BLaER1 treated with 17β-estradiol and CSF1 and Interleukin-3, amounts not matched to agents 10 nM and 100 nM (cell line): ENCODE measurements at regions not wholly inside any gene's neighbourhood (a gene's known extent, or its start where the extent isn't known, plus 50 kb on each side); places are given as distances from the start of the nearest gene placed in this dataset.
A peak's percentile ranks its signal among the peaks of the same experiment; 100 is the strongest.

Source experiments
- H3K27ac ChIP-seq, 11 experiments: shearing (Covaris generic); formaldehyde crosslinking; 2 replicates each; pipeline ENCODE4 v1.8.1; 2022
- H3K27me3 ChIP-seq, 11 experiments: shearing (Covaris generic); formaldehyde crosslinking; 2 replicates each; pipeline ENCODE4 v1.8.1; 2022
- H3K36me3 ChIP-seq, 11 experiments: shearing (Covaris generic); formaldehyde crosslinking; 2 replicates each; pipeline ENCODE4 v1.8.1; 2022
- H3K4me1 ChIP-seq, 10 experiments: shearing (Covaris generic); formaldehyde crosslinking; 2 replicates each; pipeline ENCODE4 v1.8.1; 2022
- H3K4me2 ChIP-seq, 11 experiments: shearing (Covaris generic); formaldehyde crosslinking; 2 replicates each; pipeline ENCODE4 v1.8.1; 2022
- H3K4me3 ChIP-seq, 10 experiments: shearing (Covaris generic); formaldehyde crosslinking; 2 replicates each; pipeline ENCODE4 v1.8.1; 2022
- H3K9ac ChIP-seq, 11 experiments: shearing (Covaris generic); formaldehyde crosslinking; 2 replicates each; pipeline ENCODE4 v1.8.1; 2022
- H3K9me3 ChIP-seq, 11 experiments: shearing (Covaris generic); formaldehyde crosslinking; replicated peaks in 1 of 11; 2 replicates each; pipeline ENCODE4 v1.8.1; 2022
- H4K20me1 ChIP-seq, 11 experiments: shearing (Covaris generic); formaldehyde crosslinking; 2 replicates each; pipeline ENCODE4 v1.8.1; 2022
- Cebpa-rat ChIP-seq, 11 experiments: shearing (Covaris generic); IDR thresholded peaks; 2 replicates each; pipeline ENCODE4 v1.8.1; 2022

DNA sequence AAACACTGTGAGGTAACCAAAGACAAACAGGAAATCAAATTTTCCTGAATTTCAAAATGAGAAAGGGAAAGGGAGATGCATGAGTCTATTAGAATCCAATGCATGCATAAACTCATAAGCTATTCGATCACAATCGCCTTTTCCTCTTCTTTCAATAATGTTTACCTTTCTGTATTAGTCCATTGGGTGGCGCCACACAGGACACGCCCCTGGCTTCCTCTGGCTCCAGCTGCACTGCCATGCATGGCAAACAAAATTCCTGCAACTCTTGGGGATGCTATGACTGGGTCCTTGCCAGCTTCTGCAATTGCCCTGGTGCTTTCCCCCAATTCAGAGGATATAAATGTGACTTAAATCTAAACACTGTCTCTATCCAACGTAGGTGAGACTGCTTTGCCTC lies 424.5 kb upstream of the PCDH7 start:
- Histone ChIP-seq H3K27me3 (no peaks in the 10 kb centered on the region), H3K9me3 (no peaks in the 10 kb centered on the region), H3K4me3 (no peak overlapping the region), H3K36me3 (no peaks in the 10 kb centered on the region), H3K9ac (no peak overlapping the region), H3K4me1 (no peaks in the 10 kb centered on the region), H4K20me1 (no peaks in the 10 kb centered on the region), H3K4me2 (no peak overlapping the region), H3K27ac (no peak overlapping the region)
- TF ChIP-seq Cebpa-rat (IDR thresholded peaks at IDR 0.05): no peak

DNA sequence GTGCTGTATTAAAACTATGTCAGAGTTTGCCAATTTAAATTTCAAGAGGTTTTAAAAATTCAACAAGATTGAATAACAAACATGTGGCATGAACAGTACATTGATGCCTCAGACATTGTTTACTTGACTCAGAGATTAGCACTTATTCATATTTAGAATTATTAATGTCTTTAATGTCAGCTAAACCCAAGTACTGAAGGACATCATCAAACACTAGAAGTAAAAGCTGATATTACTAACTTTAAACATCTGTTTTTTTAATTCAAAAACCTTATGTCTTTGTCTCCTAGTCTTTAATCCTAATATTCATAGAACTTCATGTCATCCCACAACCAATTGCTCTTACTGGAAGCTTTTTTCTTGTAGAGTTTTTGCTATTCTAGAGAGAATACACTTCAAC lies 406.2 kb upstream of the PCDH7 start:
- no peak for TF ChIP-seq Cebpa-rat (IDR thresholded peaks at IDR 0.05)

DNA sequence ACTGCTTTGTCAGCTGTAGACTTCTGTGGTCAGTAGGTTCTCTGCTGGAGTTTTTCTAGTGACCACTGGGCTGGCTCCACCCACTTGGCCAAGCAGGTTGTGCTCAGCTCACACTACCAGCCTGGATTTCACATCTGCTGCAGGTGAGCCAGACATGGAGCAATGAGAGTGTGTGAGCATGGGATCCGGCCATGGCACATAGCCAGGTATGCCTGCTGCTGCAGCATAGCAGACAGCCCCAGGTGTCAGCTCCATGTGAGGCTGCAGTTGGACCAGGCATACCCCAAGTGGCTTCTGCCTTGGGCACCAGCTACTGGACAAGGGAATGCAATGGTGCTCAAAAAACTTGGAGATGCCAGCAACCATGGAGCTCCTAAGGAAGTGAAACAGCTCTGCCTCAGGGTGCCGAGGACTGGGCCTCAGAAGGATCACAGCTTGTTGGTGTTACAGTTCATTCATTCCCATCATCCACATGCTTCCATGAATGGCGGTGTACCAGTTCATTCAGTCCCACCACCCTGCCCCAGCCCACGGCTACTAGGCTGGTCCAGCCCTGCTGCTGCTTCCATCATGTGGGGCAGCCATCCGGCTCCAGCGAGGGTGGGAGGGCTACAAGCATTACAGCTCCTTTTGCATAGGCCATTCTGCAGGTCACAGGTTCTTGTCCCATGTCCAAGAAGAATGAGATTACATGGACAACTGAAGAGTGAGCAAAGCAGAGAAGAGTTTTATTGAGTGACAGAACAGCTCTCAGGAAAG lies 389.1 kb upstream of the PCDH7 start:
- Histone ChIP-seq H3K27me3 (no peaks in the 10 kb centered on the region), H3K4me3 (no peak overlapping the region), H3K9me3 (peaks cover 12 to 25% (median 15%) of the 10 kb centered on the region in 11 experiments), H4K20me1 (no peaks in the 10 kb centered on the region), H3K27ac (no peak overlapping the region), H3K4me2 (no peak overlapping the region), H3K4me1 (no peaks in the 10 kb centered on the region), H3K9ac (no peak overlapping the region), H3K36me3 (no peaks in the 10 kb centered on the region)
- TF ChIP-seq Cebpa-rat (IDR thresholded peaks at IDR 0.05): no peak

More for the DNA sequence above, 406.2 kb upstream of the PCDH7 start:
- peaks cover 0 to 24% (median 0%) of the 10 kb centered on the region in 10 experiments; a peak in 6 of 20 replicates for H3K4me1 ChIP-seq
- H3K9ac ChIP-seq: no peak overlapping the region
- H4K20me1 ChIP-seq: no peaks in the 10 kb centered on the region
- no peaks in the 10 kb centered on the region for H3K36me3 ChIP-seq
- peak overlapping the region in 3 of 11 experiments; percentile 4 to 53 (median 23); a peak in 4 of 22 replicates for H3K4me2 ChIP-seq
- 0 out of 22 replicates have a peak, but pooled peaks cover 0 to 5% (median 0%) of the 10 kb centered on the region in 11 experiments for H3K9me3 ChIP-seq
- H3K27me3 ChIP-seq: no peaks in the 10 kb centered on the region
- H3K4me3 ChIP-seq: no peak overlapping the region
- H3K27ac ChIP-seq: peak overlapping the region in 5 of 11 experiments; percentile 22 to 78 (median 74); a peak in 8 of 22 replicates

DNA sequence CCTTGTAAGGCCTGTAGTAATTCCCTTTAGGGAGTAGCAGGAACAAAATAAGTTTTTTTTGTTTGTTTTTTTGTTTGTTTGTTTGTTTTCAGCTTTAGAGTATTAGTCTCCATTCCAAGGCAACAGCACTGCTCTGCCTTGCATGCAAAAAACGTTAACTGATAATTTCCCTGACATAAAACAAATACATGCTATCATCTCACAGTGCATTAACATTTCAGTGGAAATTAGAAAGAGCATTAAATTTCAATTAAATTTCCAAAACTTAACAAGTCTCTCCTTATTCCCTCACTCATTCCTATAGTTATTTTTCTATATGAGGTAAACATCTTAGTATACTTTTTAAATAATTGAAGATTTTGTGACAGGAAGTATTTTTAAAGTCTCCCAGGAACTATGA lies 378.4 kb upstream of the PCDH7 start:
- Histone ChIP-seq H4K20me1 (no peaks in the 10 kb centered on the region), H3K4me3 (no peak overlapping the region), H3K9me3 (no peaks in the 10 kb centered on the region), H3K27ac (no peak overlapping the region), H3K27me3 (no peaks in the 10 kb centered on the region), H3K4me1 (no peaks in the 10 kb centered on the region), H3K4me2 (no peak overlapping the region), H3K36me3 (no peaks in the 10 kb centered on the region), H3K9ac (no peak overlapping the region)
- no peak for TF ChIP-seq Cebpa-rat (IDR thresholded peaks at IDR 0.05)

DNA sequence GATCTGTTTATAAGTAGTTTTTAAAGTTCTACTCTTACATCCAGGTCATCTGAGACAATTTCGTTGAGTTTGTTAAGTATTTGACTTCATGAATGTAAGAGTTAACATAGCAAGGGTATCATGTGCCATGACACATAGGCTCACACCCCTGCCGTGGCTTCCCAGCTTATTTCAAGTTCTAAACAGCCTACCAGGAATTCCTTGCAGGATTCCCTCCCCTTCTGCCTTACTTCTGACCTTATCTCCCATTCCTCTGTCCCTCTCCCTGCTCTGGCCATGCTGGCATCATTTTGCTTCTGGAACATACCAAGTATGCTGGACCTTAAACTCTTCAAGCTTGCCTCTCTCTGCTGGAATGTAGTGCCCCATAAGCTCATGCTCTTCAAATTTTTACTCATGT lies 369.9 kb upstream of the PCDH7 start:
- no peak overlapping the region for H3K27ac ChIP-seq
- H3K4me3 ChIP-seq: no peak overlapping the region
- H3K4me1 ChIP-seq: no peaks in the 10 kb centered on the region
- no peak for TF ChIP-seq Cebpa-rat (IDR thresholded peaks at IDR 0.05)
- no peaks in the 10 kb centered on the region for H4K20me1 ChIP-seq
- no peak overlapping the region for H3K4me2 ChIP-seq
- H3K36me3 ChIP-seq: no peaks in the 10 kb centered on the region
- no peaks in the 10 kb centered on the region for H3K9me3 ChIP-seq
- no peak overlapping the region for H3K9ac ChIP-seq
- no peaks in the 10 kb centered on the region for H3K27me3 ChIP-seq

DNA sequence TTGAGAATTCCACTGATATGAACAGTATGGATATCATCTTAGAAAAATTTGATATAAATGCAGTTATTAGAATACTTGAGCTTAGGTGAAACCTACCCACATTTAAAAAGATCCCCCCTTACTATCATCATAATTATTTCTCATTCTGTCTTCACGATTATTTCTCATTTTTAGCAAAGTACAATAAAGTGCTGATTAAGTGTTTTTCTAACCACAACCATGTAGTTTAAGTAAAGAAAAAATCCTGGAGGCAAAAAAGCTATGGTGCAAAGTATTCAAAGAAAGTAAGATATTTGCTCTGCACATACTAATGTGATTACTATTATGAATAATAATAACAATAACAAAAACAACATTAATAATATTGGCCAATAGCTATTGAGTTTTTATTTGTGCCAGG lies 365.6 kb upstream of the PCDH7 start:
- TF ChIP-seq Cebpa-rat (IDR thresholded peaks at IDR 0.05): no peak
- Histone ChIP-seq H3K4me2 (no peak overlapping the region), H3K9me3 (no peaks in the 10 kb centered on the region), H3K4me1 (no peaks in the 10 kb centered on the region), H3K36me3 (no peaks in the 10 kb centered on the region), H3K9ac (no peak overlapping the region), H3K27me3 (no peaks in the 10 kb centered on the region), H4K20me1 (no peaks in the 10 kb centered on the region), H3K27ac (no peak overlapping the region), H3K4me3 (no peak overlapping the region)

DNA sequence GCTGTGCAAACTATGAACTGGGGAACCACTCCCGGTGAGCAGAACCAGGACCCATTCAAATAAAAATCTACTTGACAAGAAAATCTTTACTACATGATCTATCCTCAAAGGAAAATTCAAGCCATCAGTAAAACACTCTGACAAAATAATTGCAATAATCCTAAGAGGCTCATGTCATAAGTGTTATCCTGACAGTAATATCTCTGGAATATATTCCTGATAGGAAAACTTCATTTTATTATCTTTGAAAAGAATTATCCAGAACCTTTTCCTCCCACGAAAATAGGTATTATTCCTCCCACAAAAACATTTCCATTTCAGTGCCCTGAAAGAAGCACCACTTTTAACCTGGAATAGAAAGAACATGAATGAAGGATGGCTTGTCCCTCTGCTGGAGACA lies 357.7 kb upstream of the PCDH7 start:
- Histone ChIP-seq H3K36me3 (no peaks in the 10 kb centered on the region), H3K9ac (no peak overlapping the region), H3K9me3 (peaks cover 0 to 4% (median 0%) of the 10 kb centered on the region in 11 experiments; a peak in 1 of 22 replicates), H3K27me3 (no peaks in the 10 kb centered on the region), H3K4me3 (no peak overlapping the region), H3K4me1 (no peaks in the 10 kb centered on the region), H3K27ac (no peak overlapping the region), H4K20me1 (no peaks in the 10 kb centered on the region), H3K4me2 (no peak overlapping the region)
- no peak for TF ChIP-seq Cebpa-rat (IDR thresholded peaks at IDR 0.05)

DNA sequence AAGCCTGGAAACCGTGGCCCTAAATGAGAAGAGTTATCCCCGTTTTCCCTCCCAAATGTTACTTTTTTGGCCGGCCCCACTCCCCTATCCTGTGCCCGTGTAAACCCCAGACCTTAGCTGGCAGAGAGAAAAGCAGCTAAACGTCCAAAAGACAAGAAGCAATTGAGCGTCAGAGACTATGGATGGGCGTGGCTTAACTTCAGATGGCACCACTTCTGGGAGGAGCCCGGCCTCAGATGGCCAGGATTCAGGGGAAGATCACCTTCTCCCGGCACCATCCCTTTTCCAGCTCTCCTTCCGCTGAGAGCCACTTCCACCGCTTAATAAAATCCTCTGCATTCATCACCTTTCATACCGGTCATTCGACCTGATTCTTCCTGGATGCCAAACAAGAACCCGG lies 350.1 kb upstream of the PCDH7 start:
- TF ChIP-seq Cebpa-rat (IDR thresholded peaks at IDR 0.05): no peak
- no peaks in the 10 kb centered on the region for H3K27me3 ChIP-seq
- no peaks in the 10 kb centered on the region for H3K4me1 ChIP-seq
- no peak overlapping the region for H3K4me2 ChIP-seq
- no peak overlapping the region for H3K9ac ChIP-seq
- no peaks in the 10 kb centered on the region for H4K20me1 ChIP-seq
- no peaks in the 10 kb centered on the region for H3K36me3 ChIP-seq
- no peaks in the 10 kb centered on the region for H3K9me3 ChIP-seq
- no peak overlapping the region for H3K4me3 ChIP-seq
- no peak overlapping the region for H3K27ac ChIP-seq

DNA sequence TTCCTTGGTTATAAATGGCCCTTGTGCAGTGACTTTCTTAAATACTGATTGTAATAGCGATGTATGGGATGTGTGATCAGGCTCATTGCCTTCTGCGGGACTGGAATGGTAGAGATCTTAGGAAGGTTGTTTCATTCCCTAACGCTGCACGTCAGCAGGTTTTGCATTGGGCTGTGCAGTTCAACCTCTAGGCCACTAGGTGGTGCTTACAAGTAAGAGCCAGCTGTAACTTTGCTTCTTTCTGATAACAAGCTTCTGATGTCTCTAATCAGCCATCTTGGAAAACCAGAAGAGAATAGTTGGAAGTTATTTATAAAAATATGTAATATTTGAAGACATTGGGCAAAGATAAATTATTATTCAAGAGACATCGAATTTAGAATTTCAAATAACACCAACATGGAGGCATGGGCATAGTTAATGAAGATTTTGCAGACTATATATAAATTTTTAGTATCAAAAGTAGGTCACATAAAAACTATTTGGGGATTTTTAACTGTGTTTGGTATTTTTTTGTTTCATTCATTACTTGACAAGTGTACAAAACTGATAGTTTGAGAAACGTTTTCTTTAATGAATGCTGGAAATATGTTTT lies 339.7 kb upstream of the PCDH7 start:
- peaks cover 0 to 9% (median 0%) of the 10 kb centered on the region in 10 experiments; a peak in 6 of 20 replicates for H3K4me1 ChIP-seq
- no peak overlapping the region for H3K27ac ChIP-seq
- no peak overlapping the region for H3K4me3 ChIP-seq
- TF ChIP-seq Cebpa-rat (IDR thresholded peaks at IDR 0.05): no peak
- H3K9ac ChIP-seq: no peak overlapping the region
- no peaks in the 10 kb centered on the region for H4K20me1 ChIP-seq
- no peaks in the 10 kb centered on the region for H3K27me3 ChIP-seq
- H3K4me2 ChIP-seq: no peak overlapping the region
- H3K9me3 ChIP-seq: no peaks in the 10 kb centered on the region
- H3K36me3 ChIP-seq: no peaks in the 10 kb centered on the region

DNA sequence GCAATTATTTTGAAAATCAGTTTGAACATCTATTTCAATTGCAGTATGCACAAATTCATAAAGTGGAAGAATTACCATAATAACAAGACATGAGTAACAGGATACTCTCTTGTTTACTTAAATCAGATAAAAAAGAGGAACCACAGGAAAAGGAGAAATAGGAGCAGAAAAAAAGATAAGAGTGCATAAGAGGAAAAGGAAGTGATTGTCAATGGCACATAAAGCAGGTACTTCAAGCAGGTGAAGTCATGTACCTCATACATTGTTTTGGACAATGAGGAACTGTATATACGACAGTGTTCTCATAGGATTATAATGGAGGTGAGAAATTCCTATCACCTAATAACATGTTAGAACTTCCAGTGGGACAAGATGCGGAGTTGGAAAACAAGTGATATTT lies 334.5 kb upstream of the PCDH7 start:
- Histone ChIP-seq H3K36me3 (no peaks in the 10 kb centered on the region), H3K9ac (no peak overlapping the region), H3K27me3 (no peaks in the 10 kb centered on the region), H4K20me1 (no peaks in the 10 kb centered on the region), H3K4me3 (no peak overlapping the region), H3K4me2 (peak overlapping the region in 2 of 11 experiments; percentile 40 to 46; a peak in 3 of 22 replicates), H3K9me3 (no peaks in the 10 kb centered on the region), H3K27ac (no peak overlapping the region), H3K4me1 (peaks cover 0 to 18% (median 0%) of the 10 kb centered on the region in 10 experiments; a peak in 6 of 20 replicates)
- no peak for TF ChIP-seq Cebpa-rat (IDR thresholded peaks at IDR 0.05)
